ENCODE measurements at regions not wholly inside any gene's neighbourhood (a gene's known extent, or its start where the extent isn't known, plus 50 kb on each side); places are given as distances from the start of the nearest gene placed in this dataset.

DNA sequence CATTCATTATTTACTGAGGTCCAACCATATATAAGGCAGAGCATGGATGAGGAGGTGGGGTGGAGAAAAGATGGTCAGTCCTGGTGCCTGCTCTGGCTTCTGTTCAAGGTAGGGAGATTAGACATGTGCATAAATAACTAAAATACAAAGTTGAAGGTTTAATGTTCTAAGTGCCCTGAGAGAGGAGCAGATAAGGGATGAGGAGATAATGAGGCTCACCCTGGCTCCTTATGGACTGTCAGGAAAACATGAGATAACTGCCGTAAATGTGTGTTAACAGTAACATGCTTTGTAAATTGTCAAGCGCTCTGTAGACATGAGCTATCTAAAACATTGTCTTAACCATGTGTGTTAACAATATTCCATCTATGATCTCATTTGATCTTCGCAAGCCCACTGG is 474.6 kb upstream of the USP24 start:
- CTCF ChIA-PET = no interaction called here
- POLR2A ChIA-PET = no interaction called here

DNA sequence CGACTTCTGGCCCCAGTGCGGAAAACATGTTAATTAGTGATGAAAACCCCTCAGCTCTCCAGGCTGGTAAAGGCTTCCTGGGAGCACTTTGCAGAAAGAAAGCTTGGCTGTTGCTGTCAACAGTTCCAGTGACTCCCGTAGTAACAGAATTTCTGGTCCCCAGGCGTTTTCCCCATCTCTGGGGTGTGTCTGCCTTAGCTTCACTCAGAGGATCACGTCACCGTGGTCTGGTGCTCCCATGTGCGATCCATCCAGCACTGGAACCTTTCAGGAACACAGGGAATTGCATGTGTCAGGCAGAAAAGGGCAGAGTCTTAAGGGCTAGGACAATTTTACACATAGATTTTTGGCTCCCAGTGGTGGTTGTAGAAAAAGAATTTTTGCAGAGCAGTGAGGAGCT is 470.4 kb upstream of the USP24 start:
- POLR2A ChIA-PET = no interaction called here
- CTCF ChIA-PET = interaction anchor here (1.0 kb wide), 1 partner anchor 12 kb away, joined by 3 read pairs; no protein-coding TSS in a partner anchor

DNA sequence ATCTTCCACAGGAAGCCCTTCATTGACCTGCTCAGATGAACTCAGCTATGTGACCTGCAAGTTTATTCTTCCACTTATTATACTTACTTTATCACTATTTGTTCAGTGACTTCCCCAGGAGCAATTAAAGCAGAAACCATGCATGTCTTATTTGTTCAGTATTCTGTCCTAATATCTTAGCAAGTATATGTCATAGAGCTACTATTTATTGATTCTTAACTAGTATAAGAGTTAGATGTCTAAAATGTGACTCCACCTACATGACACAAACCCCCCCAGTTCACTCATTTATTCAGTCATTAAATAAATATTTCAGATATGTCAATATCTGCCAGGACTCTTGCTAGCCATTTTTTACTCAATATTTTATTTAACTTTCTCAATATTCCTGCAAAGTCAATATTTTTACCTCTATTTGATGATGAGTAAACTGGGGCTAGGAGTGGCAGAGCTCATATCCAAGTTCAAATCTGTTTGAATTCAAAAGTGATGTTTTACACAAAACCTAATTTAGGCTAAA is 469.0 kb upstream of the USP24 start:
- ChIA-PET CTCF (no interaction called here), POLR2A (no interaction called here)

DNA sequence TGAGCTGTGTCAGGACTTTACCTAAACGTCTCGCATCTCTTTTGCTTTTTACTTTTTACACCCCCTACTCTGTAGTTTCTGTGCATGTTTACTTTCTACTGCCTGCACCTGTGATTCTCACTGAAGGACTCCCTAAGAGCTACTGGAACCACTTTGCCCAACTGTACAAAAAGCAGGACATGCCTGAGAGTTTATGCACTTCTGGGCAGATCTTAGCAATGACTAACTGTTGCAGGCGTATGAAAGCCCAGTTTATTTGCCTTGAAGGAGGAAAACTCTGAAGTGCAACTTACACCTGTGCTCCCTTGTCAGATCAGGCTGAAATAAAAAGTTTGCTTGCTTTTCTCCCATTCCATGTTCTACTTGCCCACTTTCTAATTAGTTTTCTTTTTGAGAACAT is 467.0 kb upstream of the USP24 start:
- POLR2A ChIA-PET = no interaction called here
- CTCF ChIA-PET = no interaction called here

DNA sequence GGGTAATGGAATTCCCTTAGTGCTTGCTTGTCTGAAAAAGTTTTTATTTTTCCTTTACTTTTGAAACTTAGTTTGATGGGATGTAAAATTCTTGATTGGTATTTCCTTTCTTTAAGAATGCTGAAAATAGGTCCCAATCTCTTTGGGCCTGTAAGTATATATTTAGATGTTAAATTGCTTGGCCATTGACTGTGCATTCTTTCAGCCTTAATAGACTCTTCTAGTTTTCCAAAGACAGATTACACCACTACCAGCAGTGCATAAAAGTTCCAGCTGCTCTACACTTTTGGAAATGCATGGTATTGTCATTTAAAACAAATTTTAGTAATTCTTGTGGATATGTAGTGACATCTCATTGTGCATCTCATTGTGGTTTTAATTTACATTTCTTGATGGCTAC is 464.8 kb upstream of the USP24 start:
- POLR2A ChIA-PET = no interaction called here
- CTCF ChIA-PET = no interaction called here

DNA sequence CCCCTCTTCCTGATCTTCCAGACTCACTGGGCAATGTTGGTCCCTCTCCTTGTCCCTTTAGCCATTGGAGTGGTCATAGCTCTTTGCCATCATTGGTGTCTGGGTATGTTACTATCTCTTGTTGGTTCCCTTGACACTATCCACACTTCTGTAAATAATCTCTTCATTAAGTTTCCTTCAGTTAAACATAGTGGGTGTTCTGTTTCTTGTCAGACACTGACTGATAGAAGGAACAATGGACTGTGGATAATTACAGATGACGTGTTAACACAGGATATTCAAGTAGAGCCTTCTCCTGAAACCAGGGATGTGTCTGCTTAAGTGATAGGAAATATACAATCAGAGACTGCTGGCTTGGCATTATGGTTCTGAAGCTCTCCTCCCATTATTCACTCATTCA is 458.3 kb upstream of the USP24 start:
- CTCF ChIA-PET = no interaction called here
- POLR2A ChIA-PET = no interaction called here

DNA sequence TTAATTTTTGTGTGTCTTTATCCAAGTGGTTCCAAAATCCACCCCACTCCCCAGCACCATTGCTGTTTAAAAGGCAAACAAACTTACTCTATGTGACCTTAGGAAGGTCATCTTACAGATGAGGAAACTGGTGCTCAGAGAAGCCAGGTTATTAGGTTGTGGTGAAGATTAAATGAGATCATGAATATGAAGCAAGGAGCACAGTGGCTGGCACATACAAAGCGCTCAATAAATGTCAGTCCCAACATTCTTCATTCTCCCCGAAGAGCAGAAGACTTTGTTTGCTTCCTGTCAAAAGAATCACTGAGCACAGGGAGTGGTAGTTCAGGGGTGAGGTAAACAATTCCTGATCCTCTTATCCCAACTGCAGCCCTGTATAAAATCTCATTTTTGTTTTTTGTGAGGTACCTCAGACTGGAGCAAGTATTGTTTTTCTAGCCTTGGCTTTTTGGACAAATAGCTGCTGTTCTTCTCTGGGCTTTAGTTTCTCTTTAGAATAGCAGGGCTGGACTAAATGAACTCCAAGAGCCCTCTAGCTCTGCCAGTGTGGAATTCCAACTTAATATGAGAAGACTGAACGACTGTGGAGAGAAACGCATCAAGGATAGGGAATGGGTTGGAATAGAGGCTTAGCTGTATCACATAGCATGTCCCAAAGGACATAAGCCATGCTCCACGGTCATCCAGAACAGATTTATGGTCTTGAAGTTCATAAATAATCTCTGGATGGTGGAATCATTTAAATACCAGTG is 455.3 kb upstream of the USP24 start:
- CTCF ChIA-PET = no interaction called here
- POLR2A ChIA-PET = no interaction called here

DNA sequence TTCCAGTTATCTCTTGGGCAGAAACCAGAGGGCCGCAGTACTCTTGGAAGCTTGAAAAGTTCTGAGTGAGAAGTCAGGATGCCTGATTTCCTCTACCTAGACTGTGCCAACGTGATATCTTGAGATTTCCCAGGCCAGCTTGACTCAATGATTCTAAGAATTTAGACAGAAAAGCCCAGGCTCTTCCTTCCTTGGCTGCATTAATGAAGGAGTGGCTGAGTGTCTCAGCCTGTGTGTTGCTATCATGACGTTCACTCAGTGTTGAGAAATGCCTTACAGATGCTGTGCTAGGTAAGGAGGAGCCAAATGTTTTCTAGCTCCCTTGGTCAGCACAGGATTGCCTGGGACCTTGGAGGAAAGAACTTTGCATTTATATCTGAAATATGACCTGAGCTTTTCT is 454.1 kb upstream of the USP24 start:
- CTCF ChIA-PET = no interaction called here
- POLR2A ChIA-PET = no interaction called here

DNA sequence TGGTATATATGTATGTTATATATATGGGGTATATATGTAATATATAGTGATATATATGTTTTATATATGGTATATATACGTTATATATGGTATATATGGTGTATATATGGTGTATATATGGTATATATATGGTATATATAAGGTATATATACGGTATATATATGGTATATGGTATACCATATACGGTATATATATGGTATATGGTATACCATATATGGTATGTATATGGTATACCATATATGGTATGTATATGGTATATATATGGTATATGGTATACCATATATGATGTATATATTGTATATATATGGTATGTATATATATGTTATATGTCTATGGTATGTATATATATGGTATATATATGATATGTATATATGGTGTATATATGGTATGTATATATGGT is 447.7 kb upstream of the USP24 start:
- CTCF ChIA-PET = no interaction called here
- POLR2A ChIA-PET = no interaction called here

DNA sequence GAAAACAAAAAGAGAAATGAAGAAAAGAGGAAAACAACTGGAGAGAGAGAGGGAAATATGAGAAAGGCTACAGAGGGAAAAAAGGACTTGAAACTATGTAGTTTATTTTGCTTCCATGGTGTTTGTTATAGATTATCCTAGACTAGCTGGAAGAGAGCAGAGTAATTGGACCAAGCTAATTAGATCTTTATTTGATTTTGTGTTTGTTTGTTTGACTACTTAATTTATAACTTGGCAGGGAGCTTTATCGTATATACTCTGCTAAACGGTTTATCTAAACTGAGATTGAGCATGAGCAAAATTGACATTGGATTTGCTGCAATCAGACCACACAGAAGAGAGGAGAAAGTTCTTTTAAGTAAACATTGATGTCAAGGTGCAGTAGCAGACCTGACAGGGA is 443.8 kb upstream of the USP24 start:
- POLR2A ChIA-PET = no interaction called here
- CTCF ChIA-PET = no interaction called here

DNA sequence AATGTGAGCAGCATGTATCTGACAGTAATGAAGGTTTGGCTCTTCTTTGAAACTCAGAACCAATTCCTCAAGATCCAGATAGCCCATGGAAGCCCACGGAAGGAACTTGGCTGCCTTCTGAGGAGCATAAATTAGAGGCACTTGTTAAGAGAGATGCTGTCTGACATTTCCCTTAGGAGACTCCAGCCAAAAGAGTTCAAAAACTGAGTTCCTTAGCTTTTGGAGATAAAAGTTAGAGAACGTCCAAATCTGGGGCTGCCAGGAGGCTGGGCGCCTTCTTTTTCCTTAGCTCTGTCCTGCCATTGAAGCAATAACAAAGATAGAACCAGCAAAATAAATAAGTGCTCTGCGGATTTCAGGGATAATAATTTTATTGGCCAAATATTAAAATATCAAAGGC is 439.6 kb upstream of the USP24 start:
- CTCF ChIA-PET = no interaction called here
- POLR2A ChIA-PET = no interaction called here

DNA sequence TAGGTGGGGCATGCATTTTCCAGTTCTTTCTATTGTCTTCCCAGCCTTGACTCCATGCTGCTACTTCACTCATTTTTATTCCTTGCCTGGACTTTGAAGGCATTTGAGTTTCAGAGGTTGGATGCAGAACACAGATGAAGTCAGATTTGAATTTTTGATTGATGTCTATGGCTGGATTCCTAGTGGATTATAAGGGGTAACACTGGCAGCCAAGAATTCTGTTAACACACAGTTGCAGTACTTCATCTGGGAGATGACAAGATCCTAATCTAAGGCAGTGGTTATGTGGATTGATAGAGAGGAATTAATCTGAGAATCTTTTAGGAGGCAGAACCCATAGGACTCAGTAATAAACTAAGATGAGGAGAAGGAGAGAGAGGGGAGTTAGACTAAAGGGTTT is 439.0 kb upstream of the USP24 start:
- ChIA-PET POLR2A (no interaction called here), CTCF (no interaction called here)

DNA sequence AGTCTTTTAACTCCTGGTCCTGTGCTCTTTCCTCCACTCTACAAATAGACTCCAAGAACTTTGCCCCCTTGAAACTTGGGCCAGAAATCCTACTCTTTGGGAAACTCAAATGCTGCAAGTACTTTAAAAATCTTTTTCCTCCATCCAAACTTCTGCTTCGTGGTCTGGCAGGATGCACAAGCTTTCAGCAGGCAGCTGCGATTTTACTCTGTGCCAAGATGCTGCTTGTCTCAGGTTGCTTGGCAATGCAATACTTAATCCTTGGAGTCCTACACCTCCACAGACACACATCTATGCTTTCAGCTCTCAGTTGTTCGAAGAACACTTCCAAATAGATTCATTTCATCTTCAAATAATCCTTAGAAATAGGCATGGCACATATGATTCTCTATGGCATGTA is 435.3 kb upstream of the USP24 start:
- CTCF ChIA-PET = no interaction called here
- POLR2A ChIA-PET = no interaction called here

DNA sequence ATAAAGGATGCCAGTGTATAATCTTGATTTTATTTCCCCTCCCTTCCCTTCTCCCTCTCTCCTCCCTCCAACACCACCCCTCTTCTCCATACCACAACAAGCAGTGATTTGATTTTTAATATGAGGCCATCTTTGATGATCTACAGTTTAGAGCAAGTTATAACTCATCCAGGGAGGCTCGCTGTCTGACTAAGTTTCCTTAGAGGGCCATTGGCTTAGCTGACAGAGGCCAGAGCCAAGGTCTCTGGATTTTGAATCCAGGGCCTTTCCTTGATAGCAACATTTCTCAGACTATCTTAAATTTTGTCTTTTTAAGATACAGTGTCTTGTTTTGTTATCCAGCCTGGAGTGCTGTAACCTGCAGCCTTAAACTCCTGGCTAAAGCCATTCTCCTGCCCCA is 431.0 kb upstream of the USP24 start:
- ChIA-PET CTCF (no interaction called here), POLR2A (no interaction called here)

DNA sequence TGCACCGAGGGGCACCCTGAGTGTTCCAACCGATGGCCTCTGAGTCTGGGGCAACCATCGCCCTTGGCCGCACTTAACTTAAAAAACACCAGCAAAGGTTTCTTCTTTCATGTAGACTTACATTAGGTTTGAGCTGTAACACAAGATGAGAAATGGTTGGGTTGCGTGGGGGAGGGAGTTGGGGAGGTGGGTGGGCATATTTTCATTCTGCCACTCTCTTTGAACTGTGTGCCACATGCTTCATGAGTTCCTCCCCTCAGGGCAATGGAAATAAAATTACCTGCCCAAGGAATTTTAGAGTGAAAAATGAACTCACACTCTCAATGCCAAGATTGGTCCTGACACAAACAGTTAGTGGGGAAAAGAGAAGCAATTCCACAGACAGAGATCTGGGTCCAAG is 430.1 kb upstream of the USP24 start:
- ChIA-PET CTCF (no interaction called here), POLR2A (no interaction called here)

DNA sequence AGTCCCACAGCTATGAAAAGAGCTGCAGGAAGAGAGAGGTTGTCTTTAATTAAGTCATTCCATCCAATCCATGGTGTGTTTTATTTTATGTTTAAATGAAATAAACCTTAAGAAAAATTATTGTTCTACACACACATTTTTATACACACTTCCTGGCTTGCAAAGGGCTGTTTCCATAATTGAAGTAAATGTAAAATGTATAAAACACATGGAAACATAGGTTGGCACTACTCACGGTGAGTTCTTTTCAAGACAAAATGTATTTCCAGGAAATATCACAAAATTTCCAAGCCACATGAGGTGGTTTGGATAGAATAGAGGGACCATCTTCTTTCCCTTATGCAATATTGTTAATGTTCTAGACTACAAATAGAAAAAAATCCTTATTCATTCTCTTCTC is 426.8 kb upstream of the USP24 start:
- POLR2A ChIA-PET = no interaction called here
- CTCF ChIA-PET = no interaction called here

DNA sequence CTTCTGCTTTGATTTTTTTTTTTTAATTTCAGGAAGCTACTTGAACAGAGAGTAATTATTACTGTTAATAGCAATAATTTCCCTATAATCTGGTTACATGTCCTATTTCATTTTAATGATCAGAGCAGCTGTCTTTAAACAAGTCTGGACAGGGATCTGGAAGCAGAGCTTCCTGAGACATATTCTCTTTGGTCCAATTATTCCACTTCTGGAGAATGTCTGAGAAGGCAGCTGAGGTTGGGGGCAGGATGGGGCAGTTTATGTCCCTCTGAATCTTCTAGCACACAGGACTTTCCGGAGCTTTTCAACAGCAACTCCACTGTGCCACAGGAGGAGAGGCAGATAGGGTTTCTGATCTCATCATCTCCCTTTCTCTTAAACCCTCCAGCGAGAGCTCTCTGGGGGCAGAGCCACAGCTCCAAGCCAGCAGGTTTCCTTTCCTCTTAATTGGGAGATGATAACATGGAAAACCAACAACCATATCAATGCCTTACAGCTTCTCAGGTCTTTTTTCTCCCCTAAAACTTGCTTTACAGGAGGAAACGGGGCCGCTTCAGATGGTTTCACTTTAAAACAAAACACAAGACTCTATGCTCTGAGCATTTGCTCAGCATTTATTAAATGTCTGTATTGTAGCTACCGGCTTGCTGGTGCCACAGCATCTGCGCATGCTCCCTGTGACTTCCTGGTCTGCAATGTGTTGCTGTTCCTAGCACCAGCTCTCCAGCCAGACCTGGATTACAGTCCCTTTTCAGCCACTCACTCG is 425.7 kb upstream of the USP24 start:
- ChIA-PET CTCF (no interaction called here), POLR2A (no interaction called here)

DNA sequence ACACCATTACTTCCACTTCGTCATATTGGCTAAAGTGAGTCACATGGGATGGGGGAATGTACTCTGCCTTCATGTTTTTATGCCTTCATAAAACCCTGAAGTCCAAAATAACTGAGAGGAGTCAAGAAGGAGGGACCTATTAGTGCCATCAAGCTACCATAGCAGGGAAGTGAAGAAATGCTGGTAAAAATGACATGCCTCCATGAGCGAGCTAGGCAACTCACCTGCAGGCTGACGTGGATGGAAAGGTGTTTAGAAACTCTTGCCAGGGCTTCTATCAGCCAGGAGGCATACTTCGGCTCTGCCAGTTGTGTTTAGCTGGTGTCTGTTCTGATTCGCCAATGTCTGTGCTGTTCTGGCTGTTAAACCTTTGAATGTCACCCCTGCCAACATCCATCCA is 424.4 kb upstream of the USP24 start:
- ChIA-PET POLR2A (no interaction called here), CTCF (no interaction called here)

DNA sequence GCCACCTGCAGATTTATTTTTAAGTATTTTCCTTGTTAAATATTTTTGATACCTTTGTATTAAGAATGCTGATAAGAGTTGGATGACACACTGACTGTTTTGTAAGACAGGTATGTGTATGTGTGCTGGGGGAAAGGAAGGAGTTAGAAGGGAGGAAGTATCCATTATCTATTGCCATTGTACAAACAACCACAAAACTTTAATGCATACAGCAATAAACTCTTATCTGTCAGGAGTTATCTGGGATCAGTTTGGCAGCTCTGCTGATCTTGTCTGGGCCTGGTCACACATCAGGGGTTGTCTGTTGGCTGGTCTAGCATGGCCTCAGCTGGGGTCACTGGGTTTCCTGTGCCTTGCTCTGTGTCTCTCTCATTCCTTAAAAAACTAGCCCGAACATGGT is 423.9 kb upstream of the USP24 start:
- ChIA-PET CTCF (no interaction called here), POLR2A (no interaction called here)

DNA sequence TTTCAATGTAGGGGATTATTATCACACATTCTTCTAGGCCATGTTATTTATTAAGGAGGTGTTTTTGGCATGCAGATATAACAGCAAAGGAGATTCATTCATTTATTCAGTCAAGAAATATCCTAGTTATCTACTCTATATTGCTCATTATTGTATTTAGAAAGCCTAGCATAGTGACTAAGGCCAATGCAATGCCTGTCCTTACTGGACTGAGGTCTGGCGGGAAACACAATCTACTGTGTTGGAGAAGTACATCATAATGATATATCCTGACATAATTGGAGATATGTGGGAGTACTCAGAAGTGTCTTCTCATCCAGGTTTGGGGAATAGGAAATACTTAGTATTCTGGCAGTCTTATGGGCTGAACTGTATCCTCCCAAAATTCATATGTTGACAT is 421.5 kb upstream of the USP24 start:
- CTCF ChIA-PET = no interaction called here
- POLR2A ChIA-PET = no interaction called here

DNA sequence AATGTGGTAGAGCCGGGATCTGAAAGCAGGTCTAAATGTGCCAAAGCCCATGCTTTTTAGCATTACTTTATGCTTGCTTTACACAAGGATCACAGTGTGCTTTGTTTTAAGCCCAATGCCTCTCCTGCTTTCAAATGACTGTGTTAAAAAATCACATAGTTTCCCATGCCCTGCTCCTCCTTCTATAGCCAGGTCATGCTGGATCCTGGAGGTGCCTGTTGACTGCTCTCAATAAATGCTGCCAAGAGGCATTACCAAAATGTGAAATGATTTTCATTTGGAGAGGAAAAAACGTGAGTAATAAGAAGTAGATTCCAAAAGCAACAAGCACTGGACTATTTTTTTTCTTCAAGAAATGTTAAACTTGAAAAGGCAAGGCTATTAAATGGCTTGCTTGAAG is 420.7 kb upstream of the USP24 start:
- ChIA-PET POLR2A (no interaction called here), CTCF (no interaction called here)

DNA sequence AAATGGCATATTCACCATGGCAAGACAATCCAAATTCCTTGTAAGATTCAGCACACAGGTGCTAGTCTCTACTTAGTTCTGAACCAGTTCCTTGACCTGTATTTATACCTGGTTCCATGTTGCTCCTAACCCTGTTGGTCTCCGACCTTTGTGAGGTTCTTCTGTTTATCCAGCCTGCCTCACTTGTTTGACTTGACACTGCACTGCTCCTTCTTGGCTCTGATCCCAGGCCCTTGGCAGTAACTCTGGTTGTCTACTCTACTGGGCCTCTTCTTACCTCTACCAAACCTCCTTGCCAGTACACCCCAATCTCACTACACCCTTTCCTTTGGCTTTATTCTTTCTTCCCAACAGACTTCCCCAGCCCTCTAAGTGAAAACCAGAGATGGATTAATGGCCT is 419.4 kb upstream of the USP24 start:
- ChIA-PET CTCF (no interaction called here), POLR2A (no interaction called here)

Data from activated CD8-positive, alpha-beta memory T cell treated with anti-CD3 and anti-CD28 coated beads for 36 hours (primary cell).